OCI-M2 (cell line): ENCODE measurements at regions not wholly inside any gene's neighbourhood (a gene's known extent, or its start where the extent isn't known, plus 50 kb on each side); places are given as distances from the start of the nearest gene placed in this dataset.
"Not testable (repeated sequence)": the region's sequence is repeated elsewhere in the genome, so short reads cannot be mapped to it uniquely, and the experiment has no call there.

Experiments
- DNase-seq: peaks from one replicate; lab custom pipeline; 2025; ENCODE audit not compliant: unreplicated experiment; lab: John Stamatoyannopoulos, UW

- DNase-seq, result no peak
Observed at GRCh38 chr3:191813245-191813644, 352.3 kb downstream of the PYDC2 start.

- no peak for DNase-seq
Observed at GRCh38 chr3:191848818-191849217, 387.9 kb downstream of the PYDC2 start.

- no peak for DNase-seq
Observed at GRCh38 chr3:191859531-191859930, 398.6 kb downstream of the PYDC2 start.

DNA sequence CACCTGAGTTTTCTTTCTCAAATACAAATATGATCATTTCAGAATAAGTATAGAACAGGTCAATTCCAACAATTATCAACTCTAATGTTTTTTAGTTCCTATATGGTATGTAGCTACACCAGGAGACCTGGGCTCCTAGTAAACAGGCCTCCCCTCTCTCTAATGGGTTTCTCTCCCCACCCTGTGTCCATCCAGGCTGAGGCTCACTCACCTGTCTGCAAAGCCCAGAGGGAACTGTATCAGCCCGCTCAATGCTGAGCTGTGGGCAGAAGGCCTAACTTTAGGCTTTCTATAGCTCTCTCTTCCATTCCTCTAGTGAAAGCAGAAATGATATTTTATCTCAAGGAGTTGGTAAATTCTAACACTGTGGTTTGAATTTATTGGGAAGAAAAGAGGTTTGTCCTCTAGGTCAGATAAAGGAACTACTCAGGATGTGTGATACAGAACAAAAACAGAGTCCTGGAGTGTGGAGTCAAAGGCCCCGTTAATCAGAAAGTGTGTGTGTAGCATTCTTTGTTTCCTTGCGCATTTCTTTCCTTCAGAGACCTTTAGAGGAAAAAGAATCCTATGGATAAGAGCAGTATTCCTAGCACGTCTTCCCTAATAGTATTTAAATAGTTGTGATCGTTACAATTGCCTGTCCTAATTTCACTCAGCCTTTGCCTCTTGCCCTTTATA is 408.9 kb downstream of the PYDC2 start:
- no peak for DNase-seq

- DNase-seq, result no peak
Observed at GRCh38 chr3:191873736-191874135, 412.8 kb downstream of the PYDC2 start.

GRCh38 chr3:191882289-191882688 is 421.3 kb downstream of the PYDC2 start:
- no peak for DNase-seq

GRCh38 chr3:191884132-191884531 is 423.2 kb downstream of the PYDC2 start:
- no peak for DNase-seq

DNA sequence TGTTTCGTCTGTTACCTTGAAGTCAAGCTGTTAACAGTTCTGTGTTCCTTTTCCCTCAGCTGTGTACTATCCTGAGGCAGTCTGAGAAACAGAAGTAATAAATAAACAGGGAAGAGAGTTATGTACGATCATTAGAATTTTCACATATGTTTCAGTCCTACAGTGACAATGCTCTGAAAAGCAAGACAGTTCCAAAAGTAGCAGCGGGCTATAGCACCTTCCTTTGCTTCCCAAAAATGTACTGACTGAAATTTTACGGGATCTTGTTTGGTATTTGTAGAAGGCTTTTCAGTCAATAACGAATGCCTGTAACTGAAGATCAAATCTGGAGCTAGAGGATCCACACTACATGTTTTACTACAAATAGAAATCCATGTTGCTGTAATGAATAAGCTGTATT is 428.1 kb downstream of the PYDC2 start:
- no peak for DNase-seq

- DNase-seq, result no peak
Observed at GRCh38 chr3:191889756-191890155, 428.8 kb downstream of the PYDC2 start.

GRCh38 chr3:191894406-191894805 is 433.4 kb downstream of the PYDC2 start:
- no peak for DNase-seq

DNA sequence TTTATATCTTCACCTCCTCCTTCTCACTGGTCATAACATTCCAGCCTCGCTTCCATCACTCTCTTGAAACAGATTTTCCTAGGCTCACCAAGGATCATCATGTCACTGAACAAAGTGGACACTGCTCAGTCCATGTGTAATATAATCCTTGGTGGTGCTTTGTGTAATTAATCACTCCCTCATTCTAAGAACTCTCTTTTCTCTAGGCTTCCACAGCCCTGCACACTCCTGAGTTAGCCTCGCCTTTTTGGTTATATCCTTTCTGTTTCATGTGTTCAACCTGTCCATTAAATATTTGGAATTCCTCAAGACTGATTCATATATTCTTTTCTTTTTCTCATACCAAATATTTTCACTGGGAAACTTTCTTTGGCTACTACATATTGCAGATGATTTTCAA is 440.8 kb downstream of the PYDC2 start:
- DNase-seq, result no peak

- no peak for DNase-seq
Observed at GRCh38 chr3:191912616-191913204, 451.7 kb downstream of the PYDC2 start.

DNA sequence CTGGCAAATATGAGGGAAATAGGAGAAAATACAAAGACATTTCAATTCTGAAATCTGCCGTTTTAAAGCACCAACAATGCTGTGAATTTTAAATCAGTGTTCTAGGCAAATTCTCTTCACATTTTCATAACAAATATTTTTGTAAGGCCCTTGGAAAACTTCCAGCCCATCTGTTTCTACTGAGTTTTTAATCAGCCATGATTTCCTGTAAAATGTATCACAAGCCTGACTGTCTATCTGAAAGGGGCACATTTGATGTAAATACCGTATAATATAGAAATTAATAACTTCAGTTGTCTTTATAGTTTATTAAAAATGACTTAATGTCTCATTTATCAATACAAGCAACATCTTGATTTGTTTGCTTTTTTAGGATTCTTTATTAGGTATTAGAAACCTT is 454.7 kb downstream of the PYDC2 start:
- DNase-seq, result no peak

- no peak for DNase-seq
Observed at GRCh38 chr3:191919491-191920026, 458.6 kb downstream of the PYDC2 start.

DNA sequence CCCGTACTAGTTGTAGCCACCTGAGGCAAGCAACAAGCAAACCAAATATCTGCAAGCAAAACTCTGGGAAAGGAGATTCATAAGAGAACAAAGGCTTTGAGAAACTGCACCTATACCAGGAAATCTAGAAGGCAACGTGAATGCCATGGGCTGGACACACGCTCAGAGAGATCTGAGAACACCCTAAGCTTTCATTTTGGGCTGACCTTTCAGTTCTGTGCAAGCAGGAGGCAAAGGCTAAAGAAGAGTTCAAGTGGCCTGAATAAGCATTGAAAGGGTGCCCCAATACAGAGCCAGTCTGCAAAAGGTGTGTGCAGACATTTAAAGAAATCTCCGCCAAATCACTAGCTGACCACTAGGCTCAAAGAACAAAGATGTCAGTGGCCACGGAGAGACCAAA is 461.6 kb downstream of the PYDC2 start:
- DNase-seq, result no peak

GRCh38 chr3:191927183-191927817 is 466.3 kb downstream of the PYDC2 start:
- not testable (repeated sequence) for DNase-seq

GRCh38 chr3:191927998-191928397 is 467.0 kb downstream of the PYDC2 start:
- DNase-seq, result not testable (repeated sequence)

GRCh38 chr3:191944835-191945234 is 483.9 kb downstream of the PYDC2 start:
- DNase-seq, result no peak

DNA sequence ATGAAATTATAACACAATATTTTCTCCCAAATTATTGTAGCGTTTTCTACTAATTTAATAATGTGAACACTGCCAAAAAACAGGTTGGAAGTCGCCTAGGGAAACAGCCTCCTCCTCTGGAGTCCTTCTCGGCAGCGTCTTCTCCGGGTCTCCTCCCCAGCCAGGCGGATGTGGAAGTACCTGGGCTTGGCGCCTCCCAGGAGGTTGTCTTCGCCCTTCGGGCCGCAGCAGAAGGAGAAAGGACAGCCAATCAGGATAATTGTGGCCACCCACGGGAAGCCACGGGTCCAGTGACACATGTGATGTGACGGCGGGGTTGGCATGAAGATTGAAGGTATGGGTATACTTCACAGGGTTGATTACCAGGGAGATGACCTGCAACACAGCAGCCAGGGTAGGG is 491.2 kb downstream of the PYDC2 start:
- no peak for DNase-seq

GRCh38 chr3:191952609-191953008 is 491.6 kb downstream of the PYDC2 start:
- DNase-seq, result no peak

- DNase-seq, result no peak
Observed at GRCh38 chr3:191958980-191959671, 498.2 kb downstream of the PYDC2 start.
